Loucy (cell line): ENCODE measurements at regions not wholly inside any gene's neighbourhood (a gene's known extent, or its start where the extent isn't known, plus 50 kb on each side); places are given as distances from the start of the nearest gene placed in this dataset.

ENCODE experiments used
- CTCF ChIP-seq: fragments of 200-600 bp; sonication (generic); conservative IDR thresholded peaks from 2 replicates; pipeline ENCODE4 v1.5.1; 2014; ENCODE audit warnings: mild to moderate bottlenecking, antibody characterized with exemption, low read length
- EZH2phosphoT487 ChIP-seq: fragments of 200-600 bp; IDR thresholded peaks from 2 replicates; pipeline ENCODE4 v1.6.1; 2018; ENCODE audit warnings: antibody characterized with exemption, mild to moderate bottlenecking, moderate library complexity, borderline replicate concordance

- TF ChIP-seq CTCF (no peak), EZH2phosphoT487 (no peak)
These were observed 822.7 kb upstream of the SEMA6D start for GRCh38 chr15:46894644-46895043.
